Erythroblast (primary cell): ENCODE measurements at regions not wholly inside any gene's neighbourhood (a gene's known extent, or its start where the extent isn't known, plus 50 kb on each side); places are given as distances from the start of the nearest gene placed in this dataset.
A peak's percentile ranks its signal among the peaks of the same experiment; 100 is the strongest.

Experiments
- DNase-seq, 2 experiments: peaks; one replicate each; lab custom pipeline; 2025; lab: John Stamatoyannopoulos, UW
- GATA1 ChIP-seq: IDR thresholded peaks from 2 replicates; pipeline ENCODE4 v1.6.1; 2011; ENCODE audit warnings: low read depth, mild to moderate bottlenecking, control low read depth, low read length, moderate library complexity
- POLR2A ChIP-seq: IDR thresholded peaks from 2 replicates; pipeline ENCODE4 v1.6.1; 2011; ENCODE audit warnings: mild to moderate bottlenecking, low read length

GRCh38 chr6:168968228-168968627, 285.4 kb downstream of the THBS2 start:
- TF ChIP-seq POLR2A (no peak), GATA1 (no peak)
- DNase-seq: no peak

DNA sequence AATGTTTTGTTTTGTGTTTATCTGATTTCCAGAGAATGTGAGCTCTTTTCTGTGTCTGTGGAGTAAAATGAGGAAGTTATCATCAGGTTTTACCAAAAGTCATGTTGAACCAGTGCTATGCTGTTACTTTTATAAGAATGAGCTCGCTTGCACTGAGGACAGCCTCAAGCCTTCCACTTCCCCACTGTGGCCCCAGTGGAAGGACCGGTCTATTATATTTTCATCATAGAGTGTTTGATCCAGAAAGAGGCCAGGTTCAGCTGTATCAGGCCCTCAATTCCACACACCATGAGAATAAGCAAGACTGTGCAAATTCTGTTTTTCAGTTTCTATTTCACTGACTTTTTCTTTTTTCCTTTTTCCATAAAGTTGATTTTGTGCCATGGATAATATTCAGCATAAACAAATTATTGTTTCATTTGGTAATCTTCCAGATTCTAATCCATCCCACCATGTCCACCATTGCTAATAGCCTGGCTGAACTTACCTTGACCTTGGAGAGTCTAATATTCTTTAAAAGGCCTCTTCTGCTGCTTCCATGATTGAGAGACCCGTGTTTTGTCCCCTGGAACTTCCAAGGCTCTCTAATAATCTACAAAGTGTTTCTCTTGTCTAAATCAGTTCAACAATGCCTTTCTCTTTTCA, 286.2 kb downstream of the THBS2 start:
- TF ChIP-seq GATA1 (no peak), POLR2A (no peak)
- no peak for DNase-seq

DNA sequence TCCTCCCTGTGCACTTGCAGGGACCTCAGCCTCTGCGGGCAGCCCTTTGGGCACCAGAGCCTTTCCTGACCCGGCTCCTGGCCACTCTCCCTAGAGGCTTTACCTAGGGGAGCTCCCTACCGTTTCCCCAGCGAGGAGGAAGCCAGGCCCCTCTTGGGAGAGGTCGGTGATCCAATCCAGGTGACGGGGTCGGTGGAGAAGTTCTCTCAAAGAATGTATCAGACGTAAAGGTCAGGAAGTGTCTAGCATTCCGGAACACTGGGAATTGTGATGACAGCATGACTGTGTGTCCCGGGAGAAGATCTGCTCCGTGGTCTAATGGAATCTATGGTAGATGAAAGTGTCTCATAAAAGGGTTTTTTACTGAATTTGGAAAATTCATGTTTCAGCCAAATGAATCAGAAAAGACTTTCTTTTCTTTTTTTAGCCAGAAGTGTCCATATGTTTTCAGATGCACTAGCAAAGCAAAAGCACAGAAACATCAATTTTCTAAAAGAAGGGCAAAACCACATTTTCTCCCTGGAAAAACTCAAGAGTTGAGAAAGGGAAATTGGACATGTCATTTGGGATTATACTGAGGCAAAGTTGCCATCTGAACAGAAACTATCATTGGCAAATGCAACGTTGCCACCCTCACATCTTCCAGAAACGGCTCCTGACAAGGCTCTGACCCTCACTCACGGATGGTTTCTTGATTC, 289.4 kb downstream of the THBS2 start:
- no peak for TF ChIP-seq GATA1
- TF ChIP-seq POLR2A: no peak
- DNase-seq: no peak

DNA sequence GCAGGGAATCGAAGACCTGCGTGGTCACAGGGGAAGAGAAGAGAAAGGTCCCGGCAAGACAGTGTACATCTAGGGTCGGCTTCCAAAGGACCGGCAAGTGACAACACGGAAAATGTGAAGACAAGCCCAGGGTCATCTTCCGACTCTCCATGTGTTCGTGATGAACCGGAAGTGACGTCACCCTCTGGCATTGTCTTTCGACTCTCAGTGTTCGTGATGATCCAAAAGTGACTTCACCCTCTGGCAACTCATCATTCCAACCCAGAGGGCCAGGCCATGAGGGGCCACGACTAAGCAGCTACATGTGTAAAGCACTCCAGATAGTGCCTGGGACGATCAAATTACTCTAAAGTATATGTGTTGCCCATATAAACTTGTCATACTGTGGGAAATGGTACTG, 290.8 kb downstream of the THBS2 start:
- no peak for TF ChIP-seq GATA1
- no peak for TF ChIP-seq POLR2A
- DNase-seq: no peak

GRCh38 chr6:168961264-168961656, 292.4 kb downstream of the THBS2 start:
- TF ChIP-seq POLR2A (no peak), GATA1 (no peak)
- DNase-seq: no peak

GRCh38 chr6:168960551-168961263, 292.9 kb downstream of the THBS2 start:
- TF ChIP-seq GATA1 (no peak), POLR2A (no peak)
- no peak for DNase-seq

- no peak for TF ChIP-seq GATA1
- TF ChIP-seq POLR2A: no peak
- DNase-seq: no peak
Observed at GRCh38 chr6:168959696-168960095, 293.9 kb downstream of the THBS2 start.

DNA sequence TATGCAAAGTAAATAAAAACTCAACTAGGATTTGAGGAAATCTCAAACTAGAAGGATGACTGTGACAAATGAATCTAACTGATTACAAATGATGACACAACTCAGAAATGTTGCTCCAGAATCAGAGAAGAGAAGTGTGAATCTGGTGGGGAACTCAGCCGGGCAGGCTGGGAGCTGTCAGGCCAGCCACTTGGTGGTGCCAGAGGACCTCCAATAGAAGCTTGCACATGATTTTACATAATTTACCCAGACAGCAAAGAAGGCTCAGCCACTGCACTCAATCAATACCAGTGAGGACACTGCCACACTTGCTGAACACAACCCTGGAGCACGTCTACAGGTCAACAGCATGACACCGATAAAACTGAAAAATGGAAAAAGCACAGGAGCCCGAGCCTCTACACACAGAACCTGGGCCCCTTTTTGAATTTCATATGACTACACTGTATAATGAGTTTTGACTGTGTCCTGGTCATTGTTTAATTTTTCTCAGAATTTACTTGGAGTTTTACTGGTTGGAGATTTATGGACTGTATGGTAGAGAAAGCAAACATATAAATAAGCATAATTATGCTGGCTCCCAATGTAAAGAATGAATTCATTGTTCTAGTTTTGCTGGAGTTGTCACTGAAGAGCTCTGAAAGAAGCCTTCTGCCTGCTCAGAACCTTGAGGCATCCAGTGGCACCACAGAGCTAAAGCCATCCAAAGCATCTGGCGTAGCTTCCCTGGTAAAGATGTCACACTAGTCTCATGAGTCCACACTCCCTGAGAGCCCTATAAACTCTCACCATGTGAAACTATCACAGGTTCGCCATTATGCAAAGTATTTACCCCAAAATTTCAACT, 296.5 kb downstream of the THBS2 start:
- peak; percentile 7 to 35 for DNase-seq
- TF ChIP-seq GATA1: no peak
- no peak for TF ChIP-seq POLR2A

DNA sequence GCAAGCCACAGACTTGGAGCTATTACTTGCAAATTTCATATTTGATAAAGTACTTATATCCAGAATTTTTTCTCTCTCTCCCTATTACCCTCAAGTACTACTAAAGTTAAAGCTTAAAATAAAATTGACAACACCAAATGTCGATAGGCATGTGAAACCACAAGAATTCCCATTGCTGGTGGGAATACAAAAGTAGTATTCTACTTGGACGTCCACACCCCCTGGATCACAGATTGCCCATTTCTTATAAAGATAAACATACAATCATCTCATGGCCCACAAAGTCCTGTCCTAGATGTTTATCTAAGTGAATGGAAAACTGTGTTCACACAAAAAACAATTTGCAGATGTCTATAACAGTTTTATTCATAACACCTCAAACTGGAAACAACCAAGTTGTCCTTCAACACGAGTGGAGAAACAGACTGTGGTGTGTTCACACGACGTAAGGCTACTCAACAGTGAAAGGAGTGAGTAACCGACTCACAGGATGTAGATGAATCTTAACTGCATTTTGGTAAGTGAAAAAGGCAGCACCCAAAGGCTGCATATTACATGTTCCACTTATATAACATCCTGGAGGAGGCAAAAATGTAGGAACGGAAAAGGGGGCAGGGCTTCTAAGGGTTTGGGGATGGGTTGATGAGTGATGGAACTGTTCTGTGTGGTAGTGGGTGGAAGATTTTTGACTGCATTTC, 297.4 kb downstream of the THBS2 start:
- DNase-seq: no peak
- no peak for TF ChIP-seq GATA1
- TF ChIP-seq POLR2A: no peak

GRCh38 chr6:168953461-168953860, 300.2 kb downstream of the THBS2 start:
- TF ChIP-seq POLR2A (no peak), GATA1 (no peak)
- no peak for DNase-seq

DNA sequence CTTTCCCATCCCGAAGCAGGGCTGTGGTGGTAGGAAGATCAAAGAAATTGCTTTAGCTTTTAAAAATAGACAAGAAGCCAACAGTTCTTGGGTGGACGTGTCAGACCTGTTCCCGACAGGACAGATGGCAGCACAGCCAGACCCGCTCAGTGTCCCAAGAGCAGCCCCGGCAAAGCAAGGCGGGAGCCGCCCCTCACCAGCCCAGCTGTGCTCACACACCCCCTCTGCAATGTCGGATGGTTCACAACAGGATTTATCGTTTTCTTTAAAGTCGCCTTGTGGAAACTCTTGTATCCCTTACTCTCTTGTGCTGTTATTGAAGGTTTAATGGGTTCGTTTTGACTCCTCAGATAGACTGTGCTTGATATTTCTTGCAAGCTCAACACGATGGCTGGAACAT, 302.4 kb downstream of the THBS2 start:
- no peak for DNase-seq
- TF ChIP-seq POLR2A: no peak
- TF ChIP-seq GATA1: no peak

DNA sequence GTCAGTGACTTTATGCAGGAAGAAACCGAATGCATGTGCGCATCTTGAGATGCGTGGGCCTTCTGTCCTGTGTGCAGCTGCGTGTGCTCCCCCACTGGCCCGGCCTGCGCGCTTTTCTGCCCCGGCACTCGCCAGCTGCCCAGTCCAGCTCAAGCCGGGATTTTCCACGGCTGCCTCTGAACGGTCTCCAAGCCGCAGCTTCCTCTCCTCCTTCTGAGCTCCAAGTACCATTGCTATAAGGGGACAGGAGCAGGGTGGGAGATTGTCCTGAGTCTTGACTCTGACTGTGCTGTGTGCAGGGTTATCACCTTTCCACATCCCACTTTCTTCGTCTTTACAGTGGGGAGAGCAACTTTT, 302.8 kb downstream of the THBS2 start:
- no peak for DNase-seq
- TF ChIP-seq GATA1 (no peak), POLR2A (no peak)

DNA sequence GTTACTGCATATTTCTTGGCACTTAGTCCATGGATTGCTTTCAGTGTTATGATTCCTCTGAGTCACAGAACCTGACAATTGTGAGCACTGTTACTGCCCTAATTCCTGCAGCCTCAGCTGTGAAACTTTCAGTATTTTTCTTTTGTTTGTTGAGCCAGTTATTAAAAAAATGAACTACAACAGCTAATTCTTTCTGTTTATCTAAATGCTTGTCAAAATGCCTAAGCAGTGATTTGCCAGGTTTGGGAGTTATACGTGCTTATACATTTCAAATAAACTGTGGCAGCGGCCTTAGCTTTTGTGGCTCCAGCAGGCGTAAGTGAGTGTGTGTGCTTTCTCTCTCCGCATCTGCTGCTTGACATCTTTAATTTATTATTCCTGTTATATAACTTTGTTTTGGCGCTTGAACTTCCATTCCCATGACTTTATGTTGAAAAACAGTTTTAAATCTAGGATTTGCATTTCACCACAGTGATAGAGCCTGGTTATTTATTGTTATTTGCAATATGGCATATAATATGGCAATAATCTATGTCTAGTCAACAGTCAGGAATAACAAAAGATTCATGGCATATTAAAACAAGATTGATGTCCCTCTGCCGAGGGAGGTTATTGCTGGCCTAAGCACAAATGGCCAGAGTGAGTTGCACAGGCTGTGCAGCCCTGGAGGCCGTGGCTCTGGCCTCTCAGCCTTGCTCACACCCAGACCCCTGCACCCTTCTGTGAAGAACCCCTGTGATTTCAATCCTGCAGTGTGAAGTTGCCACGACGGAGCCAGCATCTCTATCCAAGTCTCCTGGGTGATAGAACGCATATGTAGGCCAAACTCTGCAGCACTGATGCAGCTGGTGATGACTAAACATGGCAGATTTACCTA, 303.4 kb downstream of the THBS2 start:
- TF ChIP-seq POLR2A (no peak), GATA1 (no peak)
- DNase-seq: no peak
